ENCODE measurements at regions not wholly inside any gene's neighbourhood (a gene's known extent, or its start where the extent isn't known, plus 50 kb on each side); places are given as distances from the start of the nearest gene placed in this dataset.

GRCh38 chr19:30997222-30997621, 352.0 kb downstream of the TSHZ3 start:
- DNase-seq (ENCODE audit: low spot score): no peak
- no peak for TF ChIP-seq CTCF (IDR thresholded peaks at IDR 0.05; ENCODE audit: extremely low read depth, missing control alignments)

GRCh38 chr19:30978639-30979038, 370.6 kb downstream of the TSHZ3 start:
- no peak for TF ChIP-seq CTCF (IDR thresholded peaks at IDR 0.05; ENCODE audit: extremely low read depth, missing control alignments)
- no peak for DNase-seq (ENCODE audit: low spot score)

GRCh38 chr19:30969591-30969990, 379.6 kb downstream of the TSHZ3 start:
- no peak for TF ChIP-seq CTCF (IDR thresholded peaks at IDR 0.05; ENCODE audit: extremely low read depth, missing control alignments)

GRCh38 chr19:30968841-30969399, 380.3 kb downstream of the TSHZ3 start:
- no peak for DNase-seq (ENCODE audit: low spot score)
- no peak for TF ChIP-seq CTCF (IDR thresholded peaks at IDR 0.05; ENCODE audit: extremely low read depth, missing control alignments)

More at GRCh38 chr19:30969591-30969990, 379.6 kb downstream of the TSHZ3 start:
- no peak for DNase-seq (ENCODE audit: low spot score)

- TF ChIP-seq CTCF (IDR thresholded peaks at IDR 0.05; ENCODE audit: extremely low read depth, missing control alignments): no peak
- no peak for DNase-seq (ENCODE audit: low spot score)
Measured at GRCh38 chr19:30968210-30968609, 381.0 kb downstream of the TSHZ3 start.

GRCh38 chr19:30966486-30966885, 382.8 kb downstream of the TSHZ3 start:
- no peak for TF ChIP-seq CTCF (IDR thresholded peaks at IDR 0.05; ENCODE audit: extremely low read depth, missing control alignments)
- DNase-seq (ENCODE audit: low spot score): no peak

- no peak for TF ChIP-seq CTCF (IDR thresholded peaks at IDR 0.05; ENCODE audit: extremely low read depth, missing control alignments)
- DNase-seq (ENCODE audit: low spot score): no peak
Measured at GRCh38 chr19:30959011-30959410, 390.2 kb downstream of the TSHZ3 start.
